ENCODE measurements at regions not wholly inside any gene's neighbourhood (a gene's known extent, or its start where the extent isn't known, plus 50 kb on each side); places are given as distances from the start of the nearest gene placed in this dataset.

DNA sequence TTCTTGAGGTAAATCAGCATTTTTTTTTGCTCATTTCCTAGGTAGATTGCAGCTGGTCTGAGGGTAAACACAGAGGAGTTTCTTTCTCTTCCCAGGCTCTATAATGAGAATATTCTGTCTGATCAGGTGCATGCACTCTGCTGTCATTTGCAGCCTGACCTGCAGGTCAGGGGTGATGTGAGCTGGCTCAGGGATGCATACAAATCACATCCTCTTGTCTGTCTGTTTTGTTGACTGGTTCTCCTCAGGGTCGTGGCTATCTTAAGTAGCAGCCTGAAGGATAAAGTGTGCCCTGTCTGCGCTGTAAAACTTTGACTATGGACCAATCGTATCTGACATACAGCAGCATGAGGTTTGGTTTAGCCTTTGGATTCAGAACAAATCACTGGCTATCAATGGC is 183.4 kb upstream of the POU3F2 start:
- TF ChIP-seq EZH2phosphoT487 (IDR thresholded peaks at IDR 0.05; ENCODE audit: borderline replicate concordance, low read length) (no peak), CTCF (IDR thresholded peaks at IDR 0.05; ENCODE audit: low read depth, low read length, poor library complexity, severe bottlenecking) (no peak)
